Duodenal mucosa (tissue), 2 donors: ENCODE measurements at regions not wholly inside any gene's neighbourhood (a gene's known extent, or its start where the extent isn't known, plus 50 kb on each side); places are given as distances from the start of the nearest gene placed in this dataset.
A peak's percentile ranks its signal among the peaks of the same experiment; 100 is the strongest.
"Not testable (repeated sequence)": the region's sequence is repeated elsewhere in the genome, so short reads cannot be mapped to it uniquely, and the experiment has no call there.

ENCODE experiments used
- H3K27ac ChIP-seq: one replicate; pipeline ENCODE4 v1.7.0; 2013; ENCODE audit warnings: low read depth, low read length
- H3K27me3 ChIP-seq, 2 donors: one replicate each; pipeline ENCODE4 v1.7.0; 2013; ENCODE audit warnings: low read length in 2 of 2, control low read depth in 1 of 2; ENCODE audit not compliant: insufficient read depth in 2 of 2, control insufficient read depth in 1 of 2
- H3K36me3 ChIP-seq, 2 donors: one replicate each; pipeline ENCODE4 v1.7.0; 2013; ENCODE audit warnings: low read length in 2 of 2, control low read depth in 1 of 2; ENCODE audit not compliant: insufficient read depth in 2 of 2, control insufficient read depth in 1 of 2
- H3K4me1 ChIP-seq, 2 donors: one replicate each; pipeline ENCODE4 v1.7.0; 2013; ENCODE audit warnings: low read length in 2 of 2, control low read depth in 1 of 2; ENCODE audit not compliant: insufficient read depth in 2 of 2, control insufficient read depth in 1 of 2
- H3K4me3 ChIP-seq, 2 donors: one replicate each; pipeline ENCODE4 v1.7.0; 2013; ENCODE audit warnings: low read length in 2 of 2, low read depth in 1 of 2
- H3K9ac ChIP-seq, 2 donors: one replicate each; pipeline ENCODE4 v1.7.0; 2013; ENCODE audit warnings: low read length in 2 of 2, low read depth in 1 of 2
- H3K9me3 ChIP-seq, 2 donors: one replicate each; pipeline ENCODE4 v1.7.0; 2013; ENCODE audit warnings: low read length in 2 of 2, control low read depth in 1 of 2; ENCODE audit not compliant: control insufficient read depth in 1 of 2

- H3K27me3 ChIP-seq, result no peaks in the 10 kb centered on the region
- H3K4me3 ChIP-seq, result no peak overlapping the region
- no peak overlapping the region for H3K27ac ChIP-seq
- no peak overlapping the region for H3K9ac ChIP-seq
- no peaks in the 10 kb centered on the region for H3K9me3 ChIP-seq
- no peaks in the 10 kb centered on the region for H3K36me3 ChIP-seq
- H3K4me1 ChIP-seq, result peaks cover 22 to 41% of the 10 kb centered on the region in 2 donors
These were observed 276.7 kb upstream of the DYNLRB2 start for GRCh38 chr16:80263848-80264694.

- Histone ChIP-seq H3K9ac (no peak overlapping the region), H3K27ac (no peak overlapping the region), H3K9me3 (no peaks in the 10 kb centered on the region), H3K36me3 (no peaks in the 10 kb centered on the region), H3K4me3 (no peak overlapping the region), H3K4me1 (peaks cover 22 to 48% of the 10 kb centered on the region in 2 donors), H3K27me3 (no peaks in the 10 kb centered on the region)
These were observed 277.5 kb upstream of the DYNLRB2 start for GRCh38 chr16:80263181-80263823.

GRCh38 chr16:80260906-80261311, 279.9 kb upstream of the DYNLRB2 start:
- Histone ChIP-seq H3K27me3 (no peaks in the 10 kb centered on the region), H3K9ac (no peak overlapping the region)

GRCh38 chr16:80259290-80259805, 281.4 kb upstream of the DYNLRB2 start:
- H3K27me3 ChIP-seq, result no peaks in the 10 kb centered on the region
- no peak overlapping the region for H3K4me3 ChIP-seq
- no peaks in the 10 kb centered on the region for H3K36me3 ChIP-seq
- H3K9ac ChIP-seq, result no peak overlapping the region
- no peaks in the 10 kb centered on the region for H3K9me3 ChIP-seq
- H3K27ac ChIP-seq, result no peak overlapping the region
- H3K4me1 ChIP-seq, result peaks cover 17 to 32% of the 10 kb centered on the region in 2 donors

More at GRCh38 chr16:80260906-80261311, 279.9 kb upstream of the DYNLRB2 start:
- H3K4me1 ChIP-seq, result peaks cover 17 to 43% of the 10 kb centered on the region in 2 donors
- no peaks in the 10 kb centered on the region for H3K36me3 ChIP-seq
- no peaks in the 10 kb centered on the region for H3K9me3 ChIP-seq
- no peak overlapping the region for H3K27ac ChIP-seq
- H3K4me3 ChIP-seq, result peak overlapping the region in 1 of 2 donors; percentile 2

GRCh38 chr16:80258407-80258806, 282.4 kb upstream of the DYNLRB2 start:
- no peak overlapping the region for H3K4me3 ChIP-seq
- H3K9ac ChIP-seq, result no peak overlapping the region
- H3K36me3 ChIP-seq, result no peaks in the 10 kb centered on the region
- no peaks in the 10 kb centered on the region for H3K27me3 ChIP-seq
- peaks cover 17 to 31% of the 10 kb centered on the region in 2 donors for H3K4me1 ChIP-seq
- no peaks in the 10 kb centered on the region for H3K9me3 ChIP-seq
- H3K27ac ChIP-seq, result no peak overlapping the region

GRCh38 chr16:80254970-80255369, 285.8 kb upstream of the DYNLRB2 start:
- H3K27me3 ChIP-seq, result no peaks in the 10 kb centered on the region
- no peaks in the 10 kb centered on the region for H3K9me3 ChIP-seq
- H3K4me3 ChIP-seq, result no peak overlapping the region
- H3K4me1 ChIP-seq, result peaks cover 0 to 15% of the 10 kb centered on the region in 2 donors
- no peaks in the 10 kb centered on the region for H3K36me3 ChIP-seq
- H3K9ac ChIP-seq, result no peak overlapping the region
- no peak overlapping the region for H3K27ac ChIP-seq

- Histone ChIP-seq H3K9me3 (no peaks in the 10 kb centered on the region), H3K36me3 (no peaks in the 10 kb centered on the region), H3K4me1 (peaks cover 0 to 8% of the 10 kb centered on the region in 2 donors), H3K9ac (no peak overlapping the region), H3K27me3 (no peaks in the 10 kb centered on the region), H3K27ac (no peak overlapping the region), H3K4me3 (no peak overlapping the region)
These were observed 287.1 kb upstream of the DYNLRB2 start for GRCh38 chr16:80253741-80254140.

GRCh38 chr16:80250381-80250780, 290.4 kb upstream of the DYNLRB2 start:
- no peaks in the 10 kb centered on the region for H3K4me1 ChIP-seq
- H3K36me3 ChIP-seq, result no peaks in the 10 kb centered on the region
- H3K27ac ChIP-seq, result no peak overlapping the region
- no peaks in the 10 kb centered on the region for H3K9me3 ChIP-seq
- H3K4me3 ChIP-seq, result no peak overlapping the region
- no peaks in the 10 kb centered on the region for H3K27me3 ChIP-seq
- H3K9ac ChIP-seq, result no peak overlapping the region

GRCh38 chr16:80243303-80243702, 297.5 kb upstream of the DYNLRB2 start:
- H3K36me3 ChIP-seq, H3K4me3 ChIP-seq, H3K27ac ChIP-seq, H3K4me1 ChIP-seq, H3K27me3 ChIP-seq, H3K9me3 ChIP-seq, H3K9ac ChIP-seq: not testable (repeated sequence)

GRCh38 chr16:80242279-80242678, 298.5 kb upstream of the DYNLRB2 start:
- not testable (repeated sequence) for H3K9me3 ChIP-seq, H3K27ac ChIP-seq, H3K9ac ChIP-seq, H3K4me3 ChIP-seq, H3K36me3 ChIP-seq, H3K27me3 ChIP-seq, H3K4me1 ChIP-seq
